Stomach smooth muscle (tissue), 2 donors: ENCODE measurements at regions not wholly inside any gene's neighbourhood (a gene's known extent, or its start where the extent isn't known, plus 50 kb on each side); places are given as distances from the start of the nearest gene placed in this dataset.

Source experiments
- H3K27ac ChIP-seq: one replicate; pipeline ENCODE4 v1.7.0; 2013; ENCODE audit warnings: mild to moderate bottlenecking, low read length, inconsistent platforms
- H3K27me3 ChIP-seq, 2 donors: one replicate each; pipeline ENCODE4 v1.7.0; 2013; ENCODE audit warnings: low read length in 2 of 2; ENCODE audit not compliant: insufficient read depth in 2 of 2, control insufficient read depth in 1 of 2
- H3K36me3 ChIP-seq, 2 donors: one replicate each; pipeline ENCODE4 v1.7.0; 2013; ENCODE audit warnings: low read length in 2 of 2; ENCODE audit not compliant: control insufficient read depth in 2 of 2, insufficient read depth in 2 of 2
- H3K4me1 ChIP-seq: one replicate; pipeline ENCODE4 v1.7.0; 2013; ENCODE audit warnings: low read length; ENCODE audit not compliant: control insufficient read depth, insufficient read depth
- H3K4me3 ChIP-seq, 2 donors: one replicate each; pipeline ENCODE4 v1.7.0; 2013; ENCODE audit warnings: low read length in 2 of 2
- H3K9ac ChIP-seq, 2 donors: one replicate each; pipeline ENCODE4 v1.7.0; 2013; ENCODE audit warnings: low read length in 2 of 2, mild to moderate bottlenecking in 1 of 2
- H3K9me3 ChIP-seq, 2 donors: one replicate each; pipeline ENCODE4 v1.7.0; 2013; ENCODE audit warnings: low read length in 2 of 2; ENCODE audit not compliant: control insufficient read depth in 2 of 2
- donor health status: healthy.
- donor health status: Pancreatic carcinoma.

DNA sequence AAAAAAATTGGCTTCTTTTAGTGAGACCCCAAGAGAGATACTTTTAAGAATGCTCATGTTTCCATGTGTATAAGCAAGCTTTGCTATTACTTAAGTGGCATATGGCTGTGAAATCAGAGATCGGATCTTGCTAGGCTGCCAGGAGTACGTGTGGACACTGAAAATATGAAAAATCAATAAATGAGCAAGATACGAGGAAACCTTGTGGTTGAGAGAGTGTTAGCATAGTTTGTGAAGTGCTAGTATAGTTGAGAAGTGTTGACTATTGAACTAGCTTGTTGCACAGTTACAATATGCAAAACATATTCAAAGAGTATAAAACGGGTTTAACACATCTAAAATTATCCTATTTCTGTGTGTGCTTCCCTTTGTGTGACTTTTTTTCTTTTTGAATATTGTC is 230.9 kb upstream of the NOVA1 start:
- Histone ChIP-seq H3K4me1 (no peaks in the 10 kb centered on the region), H3K27ac (no peak overlapping the region), H3K27me3 (no peaks in the 10 kb centered on the region), H3K9ac (no peak overlapping the region), H3K36me3 (no peaks in the 10 kb centered on the region), H3K4me3 (no peak overlapping the region), H3K9me3 (no peaks in the 10 kb centered on the region)

DNA sequence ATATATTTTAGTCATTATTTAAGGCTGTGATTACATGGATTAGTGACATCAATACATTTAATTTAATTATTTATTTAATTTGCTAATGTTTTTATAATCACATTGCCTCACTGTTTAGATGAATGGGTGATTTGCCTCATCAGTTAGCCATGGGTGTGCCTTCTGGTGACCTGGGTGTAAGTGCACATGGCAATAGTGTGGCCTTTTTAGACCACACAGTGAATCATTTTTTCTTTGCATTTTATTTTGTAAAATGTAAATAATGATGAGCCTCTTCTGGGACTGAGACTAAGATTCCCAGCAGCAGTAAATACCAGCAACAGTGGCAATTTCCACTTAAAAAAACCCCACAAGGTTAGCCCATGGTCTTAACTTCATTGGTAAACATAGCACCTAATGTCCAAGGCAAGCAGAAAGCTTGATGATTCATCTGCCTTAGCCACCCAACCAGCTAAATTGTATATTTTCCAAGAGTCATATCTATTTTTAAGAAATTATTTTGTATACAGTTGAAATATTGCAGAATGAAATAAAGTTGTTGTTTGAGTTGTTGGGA is 235.9 kb upstream of the NOVA1 start:
- Histone ChIP-seq H3K27ac (no peak overlapping the region), H3K27me3 (no peaks in the 10 kb centered on the region), H3K9me3 (no peaks in the 10 kb centered on the region), H3K9ac (no peak overlapping the region), H3K4me1 (no peaks in the 10 kb centered on the region), H3K4me3 (no peak overlapping the region), H3K36me3 (no peaks in the 10 kb centered on the region)

GRCh38 chr14:26835979-26836570 is 238.2 kb upstream of the NOVA1 start:
- Histone ChIP-seq H3K9me3 (no peaks in the 10 kb centered on the region), H3K36me3 (no peaks in the 10 kb centered on the region), H3K27me3 (no peaks in the 10 kb centered on the region), H3K27ac (no peak overlapping the region), H3K4me3 (no peak overlapping the region), H3K9ac (no peak overlapping the region), H3K4me1 (no peaks in the 10 kb centered on the region)

GRCh38 chr14:26839481-26839880 is 241.6 kb upstream of the NOVA1 start:
- H3K4me1 ChIP-seq, result no peaks in the 10 kb centered on the region
- H3K27ac ChIP-seq, result no peak overlapping the region
- H3K9me3 ChIP-seq, result no peaks in the 10 kb centered on the region
- H3K4me3 ChIP-seq, result no peak overlapping the region
- no peak overlapping the region for H3K9ac ChIP-seq
- no peaks in the 10 kb centered on the region for H3K36me3 ChIP-seq
- no peaks in the 10 kb centered on the region for H3K27me3 ChIP-seq

GRCh38 chr14:26841326-26841725 is 243.5 kb upstream of the NOVA1 start:
- no peak overlapping the region for H3K9ac ChIP-seq
- no peaks in the 10 kb centered on the region for H3K9me3 ChIP-seq
- H3K27me3 ChIP-seq, result no peaks in the 10 kb centered on the region
- H3K36me3 ChIP-seq, result no peaks in the 10 kb centered on the region
- H3K4me3 ChIP-seq, result no peak overlapping the region
- no peaks in the 10 kb centered on the region for H3K4me1 ChIP-seq
- no peak overlapping the region for H3K27ac ChIP-seq

- H3K9me3 ChIP-seq, result no peaks in the 10 kb centered on the region
- no peaks in the 10 kb centered on the region for H3K4me1 ChIP-seq
- H3K4me3 ChIP-seq, result no peak overlapping the region
- no peaks in the 10 kb centered on the region for H3K36me3 ChIP-seq
- no peaks in the 10 kb centered on the region for H3K27me3 ChIP-seq
- H3K27ac ChIP-seq, result no peak overlapping the region
- no peak overlapping the region for H3K9ac ChIP-seq
Observed at GRCh38 chr14:26841920-26842741, 244.3 kb upstream of the NOVA1 start.

DNA sequence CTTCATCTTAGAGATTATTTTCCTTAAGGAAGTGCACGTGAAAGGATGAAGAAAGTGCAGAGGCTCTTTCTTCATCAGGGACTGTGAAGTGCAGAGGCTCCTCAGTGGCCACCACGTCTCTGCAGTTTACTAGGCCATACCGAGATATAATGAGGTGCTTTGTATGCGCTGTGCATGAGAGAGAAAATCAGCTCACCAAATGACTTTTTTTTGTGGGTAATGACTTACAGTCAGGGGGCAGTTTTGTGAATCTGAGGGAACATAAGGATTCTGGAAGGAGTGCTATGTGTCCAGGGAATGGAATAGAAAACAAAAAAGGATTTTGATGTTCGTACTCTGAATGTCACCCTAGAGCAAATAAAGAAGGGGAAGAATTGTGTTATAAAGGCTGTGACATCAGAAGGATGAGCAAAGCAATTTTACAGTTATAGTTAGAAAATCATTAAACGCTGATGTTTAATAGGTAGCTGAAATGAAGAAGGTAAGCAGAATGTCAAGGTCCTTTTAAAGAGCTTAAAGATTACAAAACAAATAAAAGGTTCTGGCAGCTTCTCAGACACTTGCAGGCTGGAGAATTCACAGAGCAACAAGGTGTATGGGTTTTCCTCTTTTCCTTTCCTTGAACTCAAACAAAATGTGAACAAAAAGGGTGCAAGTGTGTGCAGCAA is 247.5 kb upstream of the NOVA1 start:
- Histone ChIP-seq H3K27ac (no peak overlapping the region), H3K36me3 (no peaks in the 10 kb centered on the region), H3K4me1 (no peaks in the 10 kb centered on the region), H3K27me3 (no peaks in the 10 kb centered on the region), H3K9me3 (no peaks in the 10 kb centered on the region), H3K4me3 (no peak overlapping the region), H3K9ac (no peak overlapping the region)

- no peak overlapping the region for H3K9ac ChIP-seq
- H3K36me3 ChIP-seq, result no peaks in the 10 kb centered on the region
- H3K4me3 ChIP-seq, result no peak overlapping the region
- no peaks in the 10 kb centered on the region for H3K9me3 ChIP-seq
- no peaks in the 10 kb centered on the region for H3K4me1 ChIP-seq
- no peaks in the 10 kb centered on the region for H3K27me3 ChIP-seq
- H3K27ac ChIP-seq, result no peak overlapping the region
Observed at GRCh38 chr14:26846388-26846787, 248.6 kb upstream of the NOVA1 start.

DNA sequence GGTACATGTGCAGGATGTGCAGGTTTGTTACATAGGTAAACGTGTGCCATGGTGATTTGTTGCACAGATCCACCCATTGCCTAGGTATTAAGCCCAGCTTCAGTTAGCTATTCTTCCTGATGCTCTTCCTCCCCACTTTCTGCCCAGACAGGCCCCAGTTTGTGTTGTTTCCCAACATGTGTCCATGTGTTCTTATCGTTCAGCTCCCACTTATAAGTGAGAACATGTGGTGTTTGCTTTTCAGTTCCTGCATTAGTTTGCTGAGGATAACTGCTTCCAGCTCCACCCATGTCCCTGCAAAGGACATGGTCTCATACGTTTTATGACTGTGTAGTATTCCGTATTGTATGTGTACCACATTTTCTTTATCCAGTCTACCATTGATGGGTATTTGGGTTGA is 251.7 kb upstream of the NOVA1 start:
- H3K4me3 ChIP-seq, result no peak overlapping the region
- no peak overlapping the region for H3K9ac ChIP-seq
- no peaks in the 10 kb centered on the region for H3K9me3 ChIP-seq
- H3K27me3 ChIP-seq, result no peaks in the 10 kb centered on the region
- no peaks in the 10 kb centered on the region for H3K36me3 ChIP-seq
- no peaks in the 10 kb centered on the region for H3K4me1 ChIP-seq
- H3K27ac ChIP-seq, result no peak overlapping the region

DNA sequence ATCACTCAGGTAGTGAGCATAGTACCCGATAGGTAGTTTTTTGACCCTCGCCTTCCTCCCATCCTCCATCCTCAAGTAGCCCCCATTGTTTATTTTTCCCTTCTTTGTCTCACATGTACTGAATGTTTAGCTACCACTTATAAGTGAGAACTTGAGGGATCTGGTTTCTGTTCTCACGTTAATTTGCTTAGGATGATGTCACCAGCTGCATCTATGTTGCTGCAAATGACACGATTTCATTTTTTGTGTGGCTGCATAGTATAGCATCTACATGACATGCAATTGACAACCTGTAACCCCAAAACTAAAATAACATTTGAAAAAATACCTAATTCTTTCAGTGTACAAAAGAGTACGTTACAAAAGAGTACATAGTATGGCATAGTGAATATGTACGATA is 254.0 kb upstream of the NOVA1 start:
- H3K9me3 ChIP-seq, result no peaks in the 10 kb centered on the region
- no peaks in the 10 kb centered on the region for H3K27me3 ChIP-seq
- no peaks in the 10 kb centered on the region for H3K36me3 ChIP-seq
- no peak overlapping the region for H3K4me3 ChIP-seq
- H3K4me1 ChIP-seq, result no peaks in the 10 kb centered on the region
- H3K9ac ChIP-seq, result no peak overlapping the region
- no peak overlapping the region for H3K27ac ChIP-seq
